CD4-positive, alpha-beta T cell treated with Interleukin-12 subunit alpha and Interleukin-12 subunit beta, for 1 hour (primary cell): ENCODE measurements at regions not wholly inside any gene's neighbourhood (a gene's known extent, or its start where the extent isn't known, plus 50 kb on each side); places are given as distances from the start of the nearest gene placed in this dataset.
A peak's percentile ranks its signal among the peaks of the same experiment; 100 is the strongest.

ENCODE experiments used
- DNase-seq: peaks from one replicate; pipeline ENCODE4 v3.0.0-alpha.2; 2020

GRCh38 chr18:32621034-32621433 lies 150.4 kb upstream of the GAREM1 start:
- no peak for DNase-seq

- no peak for DNase-seq
Observed at GRCh38 chr18:32618546-32618945, 147.9 kb upstream of the GAREM1 start.

GRCh38 chr18:32613821-32614220 lies 143.1 kb upstream of the GAREM1 start:
- no peak for DNase-seq

- no peak for DNase-seq
Observed at GRCh38 chr18:32612651-32613050, 142.0 kb upstream of the GAREM1 start.

- no peak for DNase-seq
Observed at GRCh38 chr18:32610176-32610575, 139.5 kb upstream of the GAREM1 start.

GRCh38 chr18:32607816-32608215 lies 137.1 kb upstream of the GAREM1 start:
- no peak for DNase-seq

- DNase-seq, result no peak
Observed at GRCh38 chr18:32598144-32598543, 127.5 kb upstream of the GAREM1 start.

GRCh38 chr18:32596501-32596900 lies 125.8 kb upstream of the GAREM1 start:
- DNase-seq, result no peak

GRCh38 chr18:32595832-32596231 lies 125.2 kb upstream of the GAREM1 start:
- no peak for DNase-seq

- DNase-seq, result no peak
Observed at GRCh38 chr18:32588191-32588590, 117.5 kb upstream of the GAREM1 start.

- no peak for DNase-seq
Observed at GRCh38 chr18:32583431-32583830, 112.7 kb upstream of the GAREM1 start.

GRCh38 chr18:32582455-32582854 lies 111.8 kb upstream of the GAREM1 start:
- DNase-seq, result no peak

- DNase-seq, result no peak
Observed at GRCh38 chr18:32577561-32577960, 106.9 kb upstream of the GAREM1 start.

- no peak for DNase-seq
Observed at GRCh38 chr18:32576296-32576916, 105.7 kb upstream of the GAREM1 start.

- no peak for DNase-seq
Observed at GRCh38 chr18:32566960-32567359, 96.3 kb upstream of the GAREM1 start.

GRCh38 chr18:32553640-32554365 lies 83.1 kb upstream of the GAREM1 start:
- DNase-seq, result no peak

- no peak for DNase-seq
Observed at GRCh38 chr18:32553174-32553573, 82.5 kb upstream of the GAREM1 start.

- DNase-seq, result peak; percentile 64
Observed at GRCh38 chr18:32552421-32553030, 81.8 kb upstream of the GAREM1 start.

- no peak for DNase-seq
Observed at GRCh38 chr18:32550963-32551362, 80.3 kb upstream of the GAREM1 start.

- peak; percentile 29 for DNase-seq
Observed at GRCh38 chr18:32549248-32550110, 78.8 kb upstream of the GAREM1 start.

GRCh38 chr18:32548688-32549087 lies 78.0 kb upstream of the GAREM1 start:
- DNase-seq, result no peak

GRCh38 chr18:32545631-32546030 lies 74.9 kb upstream of the GAREM1 start:
- no peak for DNase-seq

- no peak for DNase-seq
Observed at GRCh38 chr18:32544088-32544487, 73.4 kb upstream of the GAREM1 start.
